Naive thymus-derived CD4-positive, alpha-beta T cell (primary cell): ENCODE measurements at regions not wholly inside any gene's neighbourhood (a gene's known extent, or its start where the extent isn't known, plus 50 kb on each side); places are given as distances from the start of the nearest gene placed in this dataset.

Source experiments
- ATAC-seq: fragments of 150-1000 bp; cut with Tn5 transposase; 2 replicates; pipeline ENCODE4 v1.10.0; 2021; ENCODE audit warnings: mild to moderate bottlenecking, moderate library complexity
- CTCF ChIA-PET: fragments of 350-600 bp; sonication (Branson Sonifier 250); formaldehyde crosslinking; loops from one replicate; lab custom pipeline; 2021; ENCODE audit warnings: antibody characterized with exemption; lab: Charles Lee
- POLR2A ChIA-PET: fragments of 350-600 bp; sonication (Branson Sonifier 250); formaldehyde crosslinking; loops from one replicate; lab custom pipeline; 2021; ENCODE audit warnings: antibody characterized with exemption, inconsistent platforms; lab: Charles Lee
- DNase-seq, 9 donors: peaks; one replicate each; pipeline versions ENCODE4 v3.0.0 to v3.0.0-alpha.2; 2020 to 2022; ENCODE audit warnings: mixed read lengths in 1 of 9
- H3K27ac ChIP-seq: one replicate; pipeline ENCODE4 v1.7.0; 2013; ENCODE audit warnings: mild to moderate bottlenecking, low read depth, low read length, moderate library complexity
- H3K27me3 ChIP-seq, 2 donors: one replicate each; pipeline ENCODE4 v1.7.0; 2013; ENCODE audit warnings: low read length in 2 of 2, mild to moderate bottlenecking in 2 of 2, moderate library complexity in 2 of 2; ENCODE audit not compliant: control insufficient read depth in 2 of 2, insufficient read depth in 2 of 2
- H3K36me3 ChIP-seq, 3 experiments: 1 replicate in 2 of 3; 2 replicates in 1 of 3; pipeline ENCODE4 v1.7.0; 2013; ENCODE audit warnings: low read length in 3 of 3, mild to moderate bottlenecking in 3 of 3, moderate library complexity in 1 of 3; ENCODE audit not compliant: insufficient read depth in 3 of 3, control insufficient read depth in 2 of 3
- H3K4me1 ChIP-seq, 2 donors: one replicate each; pipeline ENCODE4 v1.7.0; 2013; ENCODE audit warnings: low read length in 2 of 2, mild to moderate bottlenecking in 2 of 2, moderate library complexity in 1 of 2; ENCODE audit not compliant: control insufficient read depth in 2 of 2, insufficient read depth in 2 of 2
- H3K4me3 ChIP-seq: 2 replicates; pipeline ENCODE4 v1.7.0; 2013; ENCODE audit warnings: mild to moderate bottlenecking, low read length
- H3K9me3 ChIP-seq, 3 experiments: 1 replicate in 2 of 3; 2 replicates in 1 of 3; pipeline ENCODE4 v1.7.0; 2013; ENCODE audit warnings: low read length in 3 of 3; ENCODE audit not compliant: control insufficient read depth in 2 of 3
- H3K27ac Mint-ChIP-seq, 9 donors: one replicate each; pipeline ENCODE4 v1.8.0; 2020 to 2022; ENCODE audit warnings: mixed read lengths in 9 of 9, mild to moderate bottlenecking in 8 of 9, moderate library complexity in 5 of 9, inconsistent platforms in 2 of 9
- H3K27me3 Mint-ChIP-seq, 5 donors: one replicate each; pipeline ENCODE4 v1.8.0; 2021 to 2022; ENCODE audit warnings: mixed read lengths in 5 of 5, mild to moderate bottlenecking in 1 of 5
- H3K36me3 Mint-ChIP-seq, 5 donors: one replicate each; pipeline ENCODE4 v1.8.0; 2020 to 2022; ENCODE audit warnings: mixed read lengths in 5 of 5, mild to moderate bottlenecking in 3 of 5, inconsistent platforms in 1 of 5
- H3K4me1 Mint-ChIP-seq, 7 donors: one replicate each; pipeline ENCODE4 v1.8.0; 2020 to 2022; ENCODE audit warnings: mixed read lengths in 7 of 7, mild to moderate bottlenecking in 3 of 7, inconsistent platforms in 1 of 7
- H3K4me3 Mint-ChIP-seq, 10 donors: one replicate each; pipeline ENCODE4 v1.8.0; 2020 to 2022; ENCODE audit warnings: mild to moderate bottlenecking in 10 of 10, mixed read lengths in 10 of 10, moderate library complexity in 6 of 10, inconsistent platforms in 2 of 10
- H3K9me3 Mint-ChIP-seq, 11 donors: one replicate each; pipeline ENCODE4 v1.8.0; 2020 to 2022; ENCODE audit warnings: mixed read lengths in 11 of 11, mild to moderate bottlenecking in 4 of 11, inconsistent platforms in 1 of 11, moderate library complexity in 1 of 11
- intact Hi-C, 2 donors: fragments of 100-400 bp; cut with micrococcal nuclease; formaldehyde crosslinking; loops; one replicate each; pipeline ENCODE4 v1.15.1; 2023

- H3K4me1 Mint-ChIP-seq: no peaks in the 10 kb centered on the region
- no peaks in the 10 kb centered on the region for H3K36me3 Mint-ChIP-seq
- ATAC-seq (no peak), DNase-seq (no peak)
- H3K27me3 Mint-ChIP-seq: no peaks in the 10 kb centered on the region
- H3K27ac Mint-ChIP-seq: no peak overlapping the region
- Histone ChIP-seq H3K27ac (no peak overlapping the region), H3K36me3 (no peaks in the 10 kb centered on the region), H3K9me3 (no peaks in the 10 kb centered on the region), H3K4me3 (no peak overlapping the region), H3K27me3 (no peaks in the 10 kb centered on the region), H3K4me1 (no peaks in the 10 kb centered on the region)
- ChIA-PET POLR2A (no interaction called here), CTCF (no interaction called here)
- intact Hi-C loops: no loop called here
- H3K9me3 Mint-ChIP-seq: peaks cover 0 to 18% (median 2%) of the 10 kb centered on the region in 11 donors
- H3K4me3 Mint-ChIP-seq: no peak overlapping the region
Observed at GRCh38 chr3:99240700-99241099, 339.2 kb upstream of the DCBLD2 start.

- Histone ChIP-seq H3K9me3 (no peaks in the 10 kb centered on the region), H3K27me3 (no peaks in the 10 kb centered on the region), H3K4me1 (no peaks in the 10 kb centered on the region), H3K4me3 (no peak overlapping the region), H3K27ac (no peak overlapping the region), H3K36me3 (no peaks in the 10 kb centered on the region)
- POLR2A ChIA-PET: no interaction called here
- H3K36me3 Mint-ChIP-seq: no peaks in the 10 kb centered on the region
- peaks cover 0 to 17% (median 3%) of the 10 kb centered on the region in 11 donors for H3K9me3 Mint-ChIP-seq
- DNase-seq (no peak), ATAC-seq (no peak)
- no peaks in the 10 kb centered on the region for H3K4me1 Mint-ChIP-seq
- no peak overlapping the region for H3K4me3 Mint-ChIP-seq
- no peak overlapping the region for H3K27ac Mint-ChIP-seq
- no peaks in the 10 kb centered on the region for H3K27me3 Mint-ChIP-seq
- intact Hi-C loops: no loop called here
- CTCF ChIA-PET: no interaction called here
Observed at GRCh38 chr3:99236576-99236975, 335.1 kb upstream of the DCBLD2 start.

- no peak overlapping the region for H3K27ac Mint-ChIP-seq
- no peak for ATAC-seq
- Histone ChIP-seq H3K9me3 (no peaks in the 10 kb centered on the region), H3K4me1 (no peaks in the 10 kb centered on the region), H3K36me3 (no peaks in the 10 kb centered on the region), H3K27me3 (no peaks in the 10 kb centered on the region), H3K4me3 (no peak overlapping the region), H3K27ac (no peak overlapping the region)
- H3K27me3 Mint-ChIP-seq: no peaks in the 10 kb centered on the region
- no peaks in the 10 kb centered on the region for H3K36me3 Mint-ChIP-seq
- POLR2A ChIA-PET: no interaction called here
- CTCF ChIA-PET: no interaction called here
- DNase-seq: no peak
- H3K9me3 Mint-ChIP-seq: peaks cover 0 to 13% (median 3%) of the 10 kb centered on the region in 11 donors
- H3K4me3 Mint-ChIP-seq: no peak overlapping the region
- intact Hi-C loops: no loop called here
- no peaks in the 10 kb centered on the region for H3K4me1 Mint-ChIP-seq
Observed at GRCh38 chr3:99232696-99233095, 331.2 kb upstream of the DCBLD2 start.

GRCh38 chr3:99218468-99218867 is 317.0 kb upstream of the DCBLD2 start:
- Mint-ChIP-seq H3K27me3 (no peaks in the 10 kb centered on the region), H3K27ac (no peak overlapping the region), H3K9me3 (peaks cover 0 to 28% (median 12%) of the 10 kb centered on the region in 11 donors), H3K4me1 (no peaks in the 10 kb centered on the region), H3K4me3 (no peak overlapping the region), H3K36me3 (no peaks in the 10 kb centered on the region)
- intact Hi-C loops: no loop called here
- H3K4me3 ChIP-seq: no peak overlapping the region
- DNase-seq (no peak), ATAC-seq (no peak)
- no peaks in the 10 kb centered on the region for H3K4me1 ChIP-seq
- no peaks in the 10 kb centered on the region for H3K36me3 ChIP-seq
- ChIA-PET POLR2A (no interaction called here), CTCF (interaction anchor here (0.7 kb wide), 1 partner anchor 25 kb away, joined by 3 read pairs; no protein-coding TSS in a partner anchor)
- H3K27ac ChIP-seq: no peak overlapping the region
- no peaks in the 10 kb centered on the region for H3K27me3 ChIP-seq
- H3K9me3 ChIP-seq: no peaks in the 10 kb centered on the region

GRCh38 chr3:99212969-99213368 is 311.5 kb upstream of the DCBLD2 start:
- H3K27me3 ChIP-seq: no peaks in the 10 kb centered on the region
- Mint-ChIP-seq H3K4me1 (no peaks in the 10 kb centered on the region), H3K9me3 (peaks cover 0 to 17% (median 6%) of the 10 kb centered on the region in 11 donors), H3K36me3 (no peaks in the 10 kb centered on the region), H3K27me3 (no peaks in the 10 kb centered on the region), H3K27ac (no peak overlapping the region), H3K4me3 (no peak overlapping the region)
- H3K36me3 ChIP-seq: no peaks in the 10 kb centered on the region
- DNase-seq: no peak
- POLR2A ChIA-PET: no interaction called here
- ATAC-seq: no peak
- no peak overlapping the region for H3K4me3 ChIP-seq
- intact Hi-C loops: no loop called here
- no peaks in the 10 kb centered on the region for H3K9me3 ChIP-seq
- CTCF ChIA-PET: no interaction called here
- no peak overlapping the region for H3K27ac ChIP-seq
- H3K4me1 ChIP-seq: no peaks in the 10 kb centered on the region

GRCh38 chr3:99211309-99211708 is 309.8 kb upstream of the DCBLD2 start:
- intact Hi-C loops: no loop called here
- DNase-seq: no peak
- Mint-ChIP-seq H3K4me3 (no peak overlapping the region), H3K9me3 (peaks cover 0 to 17% (median 6%) of the 10 kb centered on the region in 11 donors), H3K36me3 (no peaks in the 10 kb centered on the region), H3K27me3 (no peaks in the 10 kb centered on the region), H3K4me1 (no peaks in the 10 kb centered on the region), H3K27ac (no peak overlapping the region)
- CTCF ChIA-PET: no interaction called here
- Histone ChIP-seq H3K4me3 (no peak overlapping the region), H3K4me1 (no peaks in the 10 kb centered on the region), H3K27me3 (no peaks in the 10 kb centered on the region), H3K9me3 (no peaks in the 10 kb centered on the region), H3K36me3 (no peaks in the 10 kb centered on the region), H3K27ac (no peak overlapping the region)
- POLR2A ChIA-PET: no interaction called here
- no peak for ATAC-seq

- H3K27ac Mint-ChIP-seq: no peak overlapping the region
- no peaks in the 10 kb centered on the region for H3K9me3 ChIP-seq
- no peaks in the 10 kb centered on the region for H3K4me1 ChIP-seq
- no peak overlapping the region for H3K4me3 ChIP-seq
- no peaks in the 10 kb centered on the region for H3K36me3 Mint-ChIP-seq
- no peaks in the 10 kb centered on the region for H3K4me1 Mint-ChIP-seq
- no peak overlapping the region for H3K27ac ChIP-seq
- intact Hi-C loops: no loop called here
- H3K4me3 Mint-ChIP-seq: no peak overlapping the region
- DNase-seq (no peak), ATAC-seq (no peak)
- H3K27me3 ChIP-seq: no peaks in the 10 kb centered on the region
- no peaks in the 10 kb centered on the region for H3K36me3 ChIP-seq
- peaks cover 0 to 11% (median 1%) of the 10 kb centered on the region in 11 donors for H3K9me3 Mint-ChIP-seq
- ChIA-PET CTCF (no interaction called here), POLR2A (no interaction called here)
- no peaks in the 10 kb centered on the region for H3K27me3 Mint-ChIP-seq
Observed at GRCh38 chr3:99199021-99199420, 297.5 kb upstream of the DCBLD2 start.
